CD14-positive monocyte (primary cell): ENCODE measurements at regions not wholly inside any gene's neighbourhood (a gene's known extent, or its start where the extent isn't known, plus 50 kb on each side); places are given as distances from the start of the nearest gene placed in this dataset.

Source experiments
- DNase-seq, 3 donors: peaks; one replicate each; pipeline ENCODE4 v3.0.0-alpha.2; 2011 to 2022
- H2AFZ ChIP-seq: 2 replicates; pipeline ENCODE4 v1.6.0; 2012; ENCODE audit warnings: mild to moderate bottlenecking, low read depth, low read length, inconsistent platforms; ENCODE audit not compliant: insufficient read depth, poor library complexity, severe bottlenecking
- H3K27ac ChIP-seq, 2 donors: 1 replicate in 1 of 2; 2 replicates in 1 of 2; pipeline ENCODE4 v1.5.1; 2012 to 2013; ENCODE audit warnings: low read length in 2 of 2, control low read depth in 1 of 2, inconsistent platforms in 1 of 2, low read depth in 1 of 2, mild to moderate bottlenecking in 1 of 2
- H3K27me3 ChIP-seq, 2 donors: one replicate each; pipeline versions ENCODE4 v1.6.0 to v1.6.1; 2011 to 2013; ENCODE audit warnings: low read length in 2 of 2; ENCODE audit not compliant: control insufficient read depth in 2 of 2, insufficient read depth in 2 of 2
- H3K36me3 ChIP-seq, 2 donors: replicated peaks in 1 of 2; 1 replicate in 1 of 2; 2 replicates in 1 of 2; pipeline versions ENCODE4 v1.5.1 to v1.6.1; 2012 to 2013; ENCODE audit warnings: low read length in 2 of 2, control low read depth in 1 of 2, inconsistent platforms in 1 of 2, mild to moderate bottlenecking in 1 of 2; ENCODE audit not compliant: insufficient read depth in 2 of 2, control insufficient read depth in 1 of 2
- H3K4me1 ChIP-seq, 2 donors: 1 replicate in 1 of 2; 2 replicates in 1 of 2; pipeline versions ENCODE4 v1.5.1 to v1.6.1; 2012 to 2013; ENCODE audit warnings: low read length in 2 of 2, control low read depth in 1 of 2, inconsistent platforms in 1 of 2, mild to moderate bottlenecking in 1 of 2, moderate library complexity in 1 of 2; ENCODE audit not compliant: insufficient read depth in 2 of 2, control insufficient read depth in 1 of 2
- H3K4me2 ChIP-seq: replicated peaks from 2 replicates; pipeline ENCODE3; 2012; ENCODE audit warnings: low read length, moderate library complexity, mild to moderate bottlenecking; ENCODE audit not compliant: poor library complexity, severe bottlenecking; ENCODE audit errors: extremely low read depth
- H3K4me3 ChIP-seq, 3 experiments: fragments of 200-600 bp in 1 of 3; sonication (generic) in 1 of 3; replicated peaks in 1 of 3; 1 replicate in 2 of 3; 2 replicates in 1 of 3; pipeline ENCODE4 v1.5.1; 2011 to 2013; ENCODE audit warnings: low read length in 3 of 3, mild to moderate bottlenecking in 3 of 3, control low read depth in 2 of 3, low read depth in 2 of 3, inconsistent platforms in 1 of 3, moderate library complexity in 1 of 3
- H3K79me2 ChIP-seq: 2 replicates; pipeline ENCODE4 v1.6.0; 2012; ENCODE audit warnings: mild to moderate bottlenecking, control low read depth, inconsistent platforms, low read length, moderate library complexity; ENCODE audit not compliant: insufficient read depth
- H3K9ac ChIP-seq: 2 replicates; pipeline ENCODE4 v1.6.0; 2017; ENCODE audit warnings: low read length, mild to moderate bottlenecking; ENCODE audit not compliant: insufficient read depth, poor library complexity, severe bottlenecking
- H3K9me3 ChIP-seq, 2 donors: replicated peaks in 1 of 2; 1 replicate in 1 of 2; 2 replicates in 1 of 2; pipeline versions ENCODE4 v1.5.1 to v1.6.1; 2012 to 2013; ENCODE audit warnings: low read length in 2 of 2, control low read depth in 1 of 2; ENCODE audit not compliant: control insufficient read depth in 1 of 2, insufficient read depth in 1 of 2
- H4K20me1 ChIP-seq: 2 replicates; pipeline ENCODE4 v1.6.0; 2012; ENCODE audit warnings: mild to moderate bottlenecking, low read length, control low read depth, moderate library complexity; ENCODE audit not compliant: insufficient read depth
- H3K27ac Mint-ChIP-seq, 7 donors: one replicate each; pipeline ENCODE4 v1.8.0; 2020; ENCODE audit warnings: mild to moderate bottlenecking in 7 of 7, mixed read lengths in 7 of 7, moderate library complexity in 6 of 7, inconsistent platforms in 2 of 7
- H3K27me3 Mint-ChIP-seq, 3 donors: one replicate each; pipeline ENCODE4 v1.8.0; 2021 to 2022; ENCODE audit warnings: low read depth in 3 of 3, mild to moderate bottlenecking in 3 of 3, mixed read lengths in 3 of 3, moderate library complexity in 3 of 3, inconsistent platforms in 1 of 3
- H3K36me3 Mint-ChIP-seq, 2 donors: one replicate each; pipeline ENCODE4 v1.8.0; 2020; ENCODE audit warnings: mixed read lengths in 2 of 2, inconsistent platforms in 1 of 2, mild to moderate bottlenecking in 1 of 2
- H3K4me1 Mint-ChIP-seq: one replicate; pipeline ENCODE4 v1.8.0; 2020; ENCODE audit warnings: mild to moderate bottlenecking, mixed read lengths
- H3K4me3 Mint-ChIP-seq, 2 donors: one replicate each; pipeline ENCODE4 v1.8.0; 2020; ENCODE audit warnings: mild to moderate bottlenecking in 2 of 2, mixed read lengths in 2 of 2, moderate library complexity in 1 of 2
- H3K9me3 Mint-ChIP-seq, 7 donors: one replicate each; pipeline ENCODE4 v1.8.0; 2020 to 2022; ENCODE audit warnings: mixed read lengths in 7 of 7, mild to moderate bottlenecking in 6 of 7, moderate library complexity in 6 of 7, inconsistent platforms in 2 of 7
- CTCF ChIP-seq: fragments of 200-600 bp; IDR thresholded peaks from one replicate; pipeline ENCODE4 v1.8.0; 2022; ENCODE audit warnings: antibody characterized with exemption, mild to moderate bottlenecking
- WGBS: methylation state at CpG from one replicate; pipeline ENCODE4 v1.1.5; 2013; ENCODE audit warnings: missing lambda C conversion rate; ENCODE audit not compliant: insufficient coverage; 5-methylcytosine and 5-hydroxymethylcytosine counted together
- intact Hi-C, 2 donors: fragments of 100-400 bp; cut with micrococcal nuclease; formaldehyde crosslinking; loops; one replicate each; pipeline versions ENCODE4 v1.15.0 to v1.15.1; 2023

GRCh38 chr5:122673343-122673742 is 101.5 kb upstream of the SNX2 start:
- peaks cover 4 to 11% (median 5%) of the 10 kb centered on the region in 3 donors for H3K27me3 Mint-ChIP-seq
- DNase-seq, result no peak
- no peaks in the 10 kb centered on the region for H4K20me1 ChIP-seq
- no peaks in the 10 kb centered on the region for H3K4me1 ChIP-seq
- no peaks in the 10 kb centered on the region for H3K36me3 ChIP-seq
- no peak overlapping the region for H3K4me3 Mint-ChIP-seq
- no peaks in the 10 kb centered on the region for H3K9me3 ChIP-seq
- no peak overlapping the region for H3K27ac Mint-ChIP-seq
- H2AFZ ChIP-seq, result no peak overlapping the region
- TF ChIP-seq CTCF, result no peak
- no peaks in the 10 kb centered on the region for H3K79me2 ChIP-seq
- no peaks in the 10 kb centered on the region for H3K36me3 Mint-ChIP-seq
- H3K4me2 ChIP-seq, result no peak overlapping the region
- intact Hi-C loops, result no loop called here
- peaks cover 0 to 26% (median 15%) of the 10 kb centered on the region in 7 donors for H3K9me3 Mint-ChIP-seq
- 100% methylated on average over 1 of the region's 3 CpGs for WGBS
- H3K27me3 ChIP-seq, result no peaks in the 10 kb centered on the region
- H3K27ac ChIP-seq, result no peak overlapping the region
- no peak overlapping the region for H3K4me3 ChIP-seq
- H3K9ac ChIP-seq, result no peak overlapping the region
- no peaks in the 10 kb centered on the region for H3K4me1 Mint-ChIP-seq

DNA sequence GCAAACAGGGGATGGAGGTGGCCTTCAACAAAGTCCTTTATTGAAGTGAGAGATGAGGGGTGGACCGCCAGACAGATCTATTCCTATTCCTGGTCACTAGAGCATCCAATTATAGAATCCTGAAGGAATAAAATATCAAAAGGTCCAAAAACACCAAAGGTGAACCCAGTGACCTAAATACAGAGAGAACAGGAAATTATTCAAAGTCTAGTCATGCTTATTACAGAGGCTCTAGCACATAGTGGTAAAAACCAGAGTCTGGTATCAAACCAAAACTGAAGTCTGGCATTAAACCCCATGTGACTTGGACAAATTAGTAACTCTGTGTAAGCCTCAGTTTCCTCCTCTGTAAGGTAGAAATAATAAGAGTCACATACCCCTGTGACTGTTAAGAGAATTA is 100.5 kb upstream of the SNX2 start:
- Mint-ChIP-seq H3K27me3 (peaks cover 5 to 11% (median 6%) of the 10 kb centered on the region in 3 donors), H3K36me3 (no peaks in the 10 kb centered on the region), H3K9me3 (peaks cover 0 to 23% (median 12%) of the 10 kb centered on the region in 7 donors), H3K4me3 (no peak overlapping the region), H3K4me1 (no peaks in the 10 kb centered on the region), H3K27ac (no peak overlapping the region)
- no peak for DNase-seq
- H2AFZ ChIP-seq, result no peak overlapping the region
- no peaks in the 10 kb centered on the region for H3K4me1 ChIP-seq
- H4K20me1 ChIP-seq, result no peaks in the 10 kb centered on the region
- H3K4me2 ChIP-seq, result no peak overlapping the region
- intact Hi-C loops, result no loop called here
- no peak for TF ChIP-seq CTCF
- H3K79me2 ChIP-seq, result no peaks in the 10 kb centered on the region
- H3K27ac ChIP-seq, result no peak overlapping the region
- H3K27me3 ChIP-seq, result no peaks in the 10 kb centered on the region
- no CpG with 5 or more reads among the region's 1 CpG for WGBS
- no peak overlapping the region for H3K9ac ChIP-seq
- no peaks in the 10 kb centered on the region for H3K9me3 ChIP-seq
- no peaks in the 10 kb centered on the region for H3K36me3 ChIP-seq
- no peak overlapping the region for H3K4me3 ChIP-seq
